ENCODE measurements at regions not wholly inside any gene's neighbourhood (a gene's known extent, or its start where the extent isn't known, plus 50 kb on each side); places are given as distances from the start of the nearest gene placed in this dataset.

DNA sequence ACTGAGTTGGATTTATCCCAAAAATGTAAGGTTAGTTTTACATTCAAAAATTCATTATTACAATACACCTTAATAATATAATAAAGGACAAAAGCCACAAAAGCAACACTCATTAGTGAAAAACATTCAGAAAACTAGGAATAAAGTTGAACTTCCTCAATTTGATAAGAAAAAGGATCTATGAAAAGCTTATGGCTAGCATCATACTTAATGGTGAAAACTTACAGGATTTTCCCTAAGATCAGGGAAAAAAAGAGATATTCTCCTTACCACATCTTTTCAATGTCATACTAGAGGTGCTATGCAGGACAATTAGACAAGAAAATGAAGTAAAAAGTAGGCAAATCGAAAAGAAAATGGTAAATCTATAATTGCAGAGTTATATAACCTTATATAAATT lies 279.9 kb downstream of the CGGBP1 start:
- TF ChIP-seq EP300 (IDR thresholded peaks at IDR 0.05; ENCODE audit: low read depth) (no peak), POLR2A (IDR thresholded peaks at IDR 0.05) (no peak)
- TF ChIP-seq, protein P1, sequence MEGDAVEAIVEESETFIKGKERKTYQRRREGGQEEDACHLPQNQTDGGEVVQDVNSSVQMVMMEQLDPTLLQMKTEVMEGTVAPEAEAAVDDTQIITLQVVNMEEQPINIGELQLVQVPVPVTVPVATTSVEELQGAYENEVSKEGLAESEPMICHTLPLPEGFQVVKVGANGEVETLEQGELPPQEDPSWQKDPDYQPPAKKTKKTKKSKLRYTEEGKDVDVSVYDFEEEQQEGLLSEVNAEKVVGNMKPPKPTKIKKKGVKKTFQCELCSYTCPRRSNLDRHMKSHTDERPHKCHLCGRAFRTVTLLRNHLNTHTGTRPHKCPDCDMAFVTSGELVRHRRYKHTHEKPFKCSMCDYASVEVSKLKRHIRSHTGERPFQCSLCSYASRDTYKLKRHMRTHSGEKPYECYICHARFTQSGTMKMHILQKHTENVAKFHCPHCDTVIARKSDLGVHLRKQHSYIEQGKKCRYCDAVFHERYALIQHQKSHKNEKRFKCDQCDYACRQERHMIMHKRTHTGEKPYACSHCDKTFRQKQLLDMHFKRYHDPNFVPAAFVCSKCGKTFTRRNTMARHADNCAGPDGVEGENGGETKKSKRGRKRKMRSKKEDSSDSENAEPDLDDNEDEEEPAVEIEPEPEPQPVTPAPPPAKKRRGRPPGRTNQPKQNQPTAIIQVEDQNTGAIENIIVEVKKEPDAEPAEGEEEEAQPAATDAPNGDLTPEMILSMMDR (IDR thresholded peaks at IDR 0.05): no peak
